Fibroblast of skin of abdomen (primary cell): ENCODE measurements at regions not wholly inside any gene's neighbourhood (a gene's known extent, or its start where the extent isn't known, plus 50 kb on each side); places are given as distances from the start of the nearest gene placed in this dataset.
A peak's percentile ranks its signal among the peaks of the same experiment; 100 is the strongest.

Experiments used
- DNase-seq: peaks from one replicate; pipeline ENCODE4 v3.0.0-alpha.2; 2013

- DNase-seq, result no peak
Observed at GRCh38 chr1:213375002-213375401, 324.0 kb downstream of the RPS6KC1 start.

- peak; percentile 29 for DNase-seq
Observed at GRCh38 chr1:213376862-213377372, 325.9 kb downstream of the RPS6KC1 start.

GRCh38 chr1:213380865-213381264 lies 329.8 kb downstream of the RPS6KC1 start:
- no peak for DNase-seq

- DNase-seq, result peak; percentile 3
Observed at GRCh38 chr1:213381572-213382084, 330.6 kb downstream of the RPS6KC1 start.

GRCh38 chr1:213383465-213383864 lies 332.4 kb downstream of the RPS6KC1 start:
- no peak for DNase-seq

GRCh38 chr1:213385201-213385600 lies 334.2 kb downstream of the RPS6KC1 start:
- no peak for DNase-seq

GRCh38 chr1:213385806-213386324 lies 334.8 kb downstream of the RPS6KC1 start:
- DNase-seq, result no peak

- DNase-seq, result no peak
Observed at GRCh38 chr1:213387380-213388015, 336.5 kb downstream of the RPS6KC1 start.

- no peak for DNase-seq
Observed at GRCh38 chr1:213388199-213388598, 337.2 kb downstream of the RPS6KC1 start.

GRCh38 chr1:213389061-213389581 lies 338.1 kb downstream of the RPS6KC1 start:
- no peak for DNase-seq

- no peak for DNase-seq
Observed at GRCh38 chr1:213391445-213391844, 340.4 kb downstream of the RPS6KC1 start.

- DNase-seq, result no peak
Observed at GRCh38 chr1:213393860-213394259, 342.8 kb downstream of the RPS6KC1 start.

GRCh38 chr1:213394837-213395236 lies 343.8 kb downstream of the RPS6KC1 start:
- no peak for DNase-seq

GRCh38 chr1:213397638-213398037 lies 346.6 kb downstream of the RPS6KC1 start:
- no peak for DNase-seq

GRCh38 chr1:213399695-213400094 lies 348.7 kb downstream of the RPS6KC1 start:
- DNase-seq, result no peak

GRCh38 chr1:213409208-213409631 lies 358.2 kb downstream of the RPS6KC1 start:
- no peak for DNase-seq

- DNase-seq, result no peak
Observed at GRCh38 chr1:213409971-213410370, 358.9 kb downstream of the RPS6KC1 start.

- no peak for DNase-seq
Observed at GRCh38 chr1:213414346-213414745, 363.3 kb downstream of the RPS6KC1 start.

- no peak for DNase-seq
Observed at GRCh38 chr1:213414911-213415310, 363.9 kb downstream of the RPS6KC1 start.

GRCh38 chr1:213415691-213416380 lies 364.8 kb downstream of the RPS6KC1 start:
- no peak for DNase-seq

- DNase-seq, result no peak
Observed at GRCh38 chr1:213416461-213417224, 365.6 kb downstream of the RPS6KC1 start.

GRCh38 chr1:213417225-213417820 lies 366.3 kb downstream of the RPS6KC1 start:
- no peak for DNase-seq
